Esophagus muscularis mucosa (tissue), 4 donors: ENCODE measurements at regions not wholly inside any gene's neighbourhood (a gene's known extent, or its start where the extent isn't known, plus 50 kb on each side); places are given as distances from the start of the nearest gene placed in this dataset.
"Not testable (repeated sequence)": the region's sequence is repeated elsewhere in the genome, so short reads cannot be mapped to it uniquely, and the experiment has no call there.

Source experiments
- DNase-seq: peaks from one replicate; pipeline ENCODE4 v3.0.0-alpha.2; 2017; ENCODE audit errors: extremely low spot score
- H3K27ac ChIP-seq, 4 donors: fragments of 200-600 bp; sonication (generic); replicated peaks in 1 of 4; 1 replicate in 3 of 4; 2 replicates in 1 of 4; pipeline ENCODE4 v1.5.1; 2016 to 2019; ENCODE audit warnings: mild to moderate bottlenecking in 1 of 4
- H3K27me3 ChIP-seq, 4 donors: fragments of 200-600 bp; sonication (generic); one replicate each; pipeline versions ENCODE4 v1.5.1 to v1.6.0; 2016 to 2019
- H3K36me3 ChIP-seq, 4 donors: fragments of 200-600 bp; sonication (generic); one replicate each; pipeline ENCODE4 v1.5.1; 2016 to 2019
- H3K4me1 ChIP-seq, 4 donors: fragments of 200-600 bp; sonication (generic); one replicate each; pipeline ENCODE4 v1.5.1; 2016 to 2019
- H3K4me3 ChIP-seq, 4 donors: fragments of 200-600 bp; sonication (generic); 1 replicate in 2 of 4; 2 replicates in 2 of 4; pipeline ENCODE4 v1.5.1; 2016 to 2019; ENCODE audit warnings: mild to moderate bottlenecking in 4 of 4, moderate library complexity in 1 of 4
- H3K9me3 ChIP-seq, 4 donors: fragments of 200-600 bp; sonication (generic); 1 replicate in 3 of 4; 2 replicates in 1 of 4; pipeline ENCODE4 v1.5.1; 2016 to 2019
- EP300 ChIP-seq: sonication (generic); formaldehyde crosslinking; IDR thresholded peaks from one replicate; pipeline ENCODE4 v1.6.1; 2017; ENCODE audit warnings: antibody characterized with exemption
- POLR2A ChIP-seq: fragments of 450-650 bp; IDR thresholded peaks from one replicate; pipeline ENCODE4 v1.6.1; 2017; ENCODE audit warnings: antibody characterized with exemption, moderate library complexity, mild to moderate bottlenecking, low read depth
- POLR2AphosphoS5 ChIP-seq, 2 donors: sonication (generic); formaldehyde crosslinking; IDR thresholded peaks; one replicate each; pipeline ENCODE4 v1.6.1; 2017; ENCODE audit warnings: antibody characterized with exemption in 2 of 2
- WGBS: methylation state at CpG from one replicate; pipeline ENCODE4 v1.1.5; 2018; 5-methylcytosine and 5-hydroxymethylcytosine counted together
- intact Hi-C: fragments of 100-400 bp; cut with DNase I; formaldehyde crosslinking; loops from one replicate; pipeline ENCODE4 v1.15.1; 2023
- TF ChIP-seq, protein P1 (sequence below), 3 experiments: fragments of 200-600 bp in 2 of 3; fragments of 450-650 bp in 1 of 3; sonication (generic) in 2 of 3; IDR thresholded peaks; one replicate each; pipeline ENCODE4 v1.5.1; 2017 to 2019; ENCODE audit warnings: antibody characterized with exemption in 3 of 3, mild to moderate bottlenecking in 2 of 3, moderate library complexity in 1 of 3

DNA sequence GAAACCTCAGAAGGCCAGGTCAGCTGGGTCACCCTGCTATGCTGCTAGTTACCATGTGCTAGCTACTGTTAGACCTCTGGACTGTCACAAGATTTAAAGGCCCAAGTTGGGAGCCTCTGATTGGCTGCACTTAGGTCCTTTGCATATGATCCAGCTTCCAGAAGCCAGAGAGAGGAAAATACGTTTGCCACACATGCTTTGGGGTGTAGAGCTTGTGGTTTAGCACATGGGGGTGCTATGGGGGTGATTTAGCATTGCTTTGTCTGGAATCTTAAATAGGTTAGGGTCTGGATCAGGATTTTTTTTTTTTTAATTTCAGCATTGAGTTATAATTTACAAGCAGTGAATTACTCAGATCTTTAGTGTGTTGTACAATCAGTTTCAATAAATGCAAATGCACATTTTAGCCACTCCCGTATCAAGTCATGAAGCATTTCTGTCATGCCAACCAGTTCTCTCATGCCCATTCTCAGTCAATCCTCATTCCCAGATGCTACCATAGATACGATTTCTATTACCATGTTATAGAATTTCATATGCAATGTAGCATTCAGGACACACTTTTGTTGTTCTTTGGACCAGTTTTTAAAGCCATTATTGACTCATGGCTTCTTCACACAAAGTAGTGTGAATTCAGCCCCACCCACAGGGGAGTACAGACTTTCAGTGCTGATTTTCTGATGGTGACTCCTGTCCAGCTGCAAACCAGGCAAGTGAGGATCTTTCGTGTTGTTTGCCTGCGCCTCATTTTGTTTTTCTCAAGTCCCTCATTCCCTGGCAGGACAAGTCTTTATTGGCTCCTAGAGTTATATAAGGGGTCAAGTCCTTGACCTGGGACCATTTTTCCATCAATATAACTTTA lies 250.4 kb downstream of the LRRC70 start:
- Histone ChIP-seq H3K27me3 (no peaks in the 10 kb centered on the region), H3K36me3 (no peaks in the 10 kb centered on the region), H3K27ac (no peak overlapping the region), H3K9me3 (peaks cover 0 to 7% (median 2%) of the 10 kb centered on the region in 4 donors), H3K4me3 (no peak overlapping the region), H3K4me1 (no peaks in the 10 kb centered on the region)
- WGBS, result 67% methylated on average over 5 of the region's 5 CpGs
- intact Hi-C loops, result no loop called here
- TF ChIP-seq EP300, result no peak
- TF ChIP-seq, protein P1, sequence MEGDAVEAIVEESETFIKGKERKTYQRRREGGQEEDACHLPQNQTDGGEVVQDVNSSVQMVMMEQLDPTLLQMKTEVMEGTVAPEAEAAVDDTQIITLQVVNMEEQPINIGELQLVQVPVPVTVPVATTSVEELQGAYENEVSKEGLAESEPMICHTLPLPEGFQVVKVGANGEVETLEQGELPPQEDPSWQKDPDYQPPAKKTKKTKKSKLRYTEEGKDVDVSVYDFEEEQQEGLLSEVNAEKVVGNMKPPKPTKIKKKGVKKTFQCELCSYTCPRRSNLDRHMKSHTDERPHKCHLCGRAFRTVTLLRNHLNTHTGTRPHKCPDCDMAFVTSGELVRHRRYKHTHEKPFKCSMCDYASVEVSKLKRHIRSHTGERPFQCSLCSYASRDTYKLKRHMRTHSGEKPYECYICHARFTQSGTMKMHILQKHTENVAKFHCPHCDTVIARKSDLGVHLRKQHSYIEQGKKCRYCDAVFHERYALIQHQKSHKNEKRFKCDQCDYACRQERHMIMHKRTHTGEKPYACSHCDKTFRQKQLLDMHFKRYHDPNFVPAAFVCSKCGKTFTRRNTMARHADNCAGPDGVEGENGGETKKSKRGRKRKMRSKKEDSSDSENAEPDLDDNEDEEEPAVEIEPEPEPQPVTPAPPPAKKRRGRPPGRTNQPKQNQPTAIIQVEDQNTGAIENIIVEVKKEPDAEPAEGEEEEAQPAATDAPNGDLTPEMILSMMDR (IDR thresholded peaks at IDR 0.05), result no peak
- no peak for TF ChIP-seq POLR2AphosphoS5 (IDR thresholded peaks at IDR 0.05)
- no peak for TF ChIP-seq POLR2A
- no peak for DNase-seq

DNA sequence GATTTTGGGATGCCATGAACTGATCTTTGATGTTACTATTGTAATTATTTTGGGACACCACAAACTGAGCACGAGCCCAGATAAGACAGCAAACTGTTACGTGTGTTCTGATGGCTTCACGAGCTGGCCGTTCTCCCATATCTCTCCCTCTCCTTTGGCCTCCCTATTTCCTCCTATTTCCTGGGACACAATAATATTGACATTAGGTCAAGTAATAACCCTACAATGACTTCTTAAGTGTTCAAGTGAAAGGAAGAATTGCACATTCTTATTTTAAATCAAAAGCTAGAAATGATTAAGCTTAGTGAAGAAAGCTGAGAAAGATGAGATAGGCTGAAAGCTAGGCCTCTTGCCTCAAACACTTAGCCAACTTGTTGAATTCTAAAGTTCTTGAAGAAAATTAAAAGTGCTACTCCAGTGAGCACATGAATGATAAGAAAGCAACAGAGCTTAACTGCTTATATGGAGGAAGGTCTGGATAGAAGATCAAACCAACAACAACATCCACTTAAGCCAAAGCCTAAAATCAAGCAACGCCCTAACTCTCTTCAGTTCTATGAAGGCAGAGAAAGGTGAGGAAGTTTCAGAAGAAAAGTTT lies 247.1 kb downstream of the LRRC70 start:
- WGBS, result 90% methylated on average over 5 of the region's 5 CpGs
- H3K27me3 ChIP-seq, result no peaks in the 10 kb centered on the region
- TF ChIP-seq, protein P1 (IDR thresholded peaks at IDR 0.05), result no peak
- TF ChIP-seq POLR2AphosphoS5 (IDR thresholded peaks at IDR 0.05) (no peak), EP300 (no peak), POLR2A (no peak)

GRCh38 chr5:62824936-62825335 lies 246.3 kb downstream of the LRRC70 start:
- H3K36me3 ChIP-seq, result no peaks in the 10 kb centered on the region
- intact Hi-C loops, result no loop called here
- H3K27ac ChIP-seq, result no peak overlapping the region
- no peaks in the 10 kb centered on the region for H3K27me3 ChIP-seq
- no peak overlapping the region for H3K4me3 ChIP-seq
- TF ChIP-seq EP300 (no peak), POLR2AphosphoS5 (IDR thresholded peaks at IDR 0.05) (no peak), POLR2A (no peak)
- TF ChIP-seq, protein P1 (IDR thresholded peaks at IDR 0.05), result no peak
- DNase-seq, result no peak
- H3K4me1 ChIP-seq, result no peaks in the 10 kb centered on the region
- WGBS, result 78% methylated on average over 3 of the region's 3 CpGs
- H3K9me3 ChIP-seq, result peaks cover 0 to 7% (median 0%) of the 10 kb centered on the region in 4 donors

More for the DNA sequence above, 247.1 kb downstream of the LRRC70 start:
- Histone ChIP-seq H3K27ac (no peak overlapping the region), H3K4me1 (no peaks in the 10 kb centered on the region), H3K4me3 (no peak overlapping the region), H3K9me3 (peaks cover 0 to 7% (median 0%) of the 10 kb centered on the region in 4 donors), H3K36me3 (no peaks in the 10 kb centered on the region)
- DNase-seq, result no peak
- intact Hi-C loops, result no loop called here

GRCh38 chr5:62817043-62817442 lies 238.4 kb downstream of the LRRC70 start:
- H3K4me3 ChIP-seq, intact Hi-C loops, H3K27me3 ChIP-seq, H3K4me1 ChIP-seq, H3K9me3 ChIP-seq, H3K27ac ChIP-seq, DNase-seq, H3K36me3 ChIP-seq: not testable (repeated sequence)
- WGBS, result 74% methylated on average over 5 of the region's 8 CpGs

DNA sequence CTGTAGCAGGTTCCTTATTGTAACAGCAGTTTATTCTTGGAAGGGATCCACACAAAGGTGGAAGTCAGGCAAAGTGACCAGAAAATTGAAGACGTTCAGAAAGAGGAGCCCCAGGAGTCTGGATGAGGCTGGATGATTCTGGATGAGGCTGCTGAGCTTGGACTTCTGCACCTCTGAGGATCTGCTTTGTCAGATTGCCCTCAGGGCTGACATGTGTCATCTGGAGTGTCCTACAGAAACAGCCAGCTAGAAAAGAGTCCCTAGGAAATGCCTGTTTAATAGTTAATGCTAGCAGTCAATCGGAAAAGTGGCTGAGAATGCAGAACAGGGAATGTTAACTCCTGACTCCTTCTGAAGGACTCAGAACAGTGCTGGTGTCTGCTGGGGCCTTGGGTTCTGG lies 236.4 kb downstream of the LRRC70 start:
- H3K4me1 ChIP-seq, result no peaks in the 10 kb centered on the region
- H3K4me3 ChIP-seq, result no peak overlapping the region
- peaks cover 0 to 5% (median 2%) of the 10 kb centered on the region in 4 donors for H3K9me3 ChIP-seq
- 41% methylated on average over 2 of the region's 2 CpGs for WGBS
- H3K36me3 ChIP-seq, result no peaks in the 10 kb centered on the region
- no peak for TF ChIP-seq POLR2A
- no peak for TF ChIP-seq POLR2AphosphoS5 (IDR thresholded peaks at IDR 0.05)
- TF ChIP-seq EP300, result no peak
- TF ChIP-seq, protein P1 (IDR thresholded peaks at IDR 0.05), result no peak
- intact Hi-C loops, result no loop called here
- no peak overlapping the region for H3K27ac ChIP-seq
- H3K27me3 ChIP-seq, result no peaks in the 10 kb centered on the region
- no peak for DNase-seq
